HCT116 (cell line): ENCODE measurements at regions not wholly inside any gene's neighbourhood (a gene's known extent, or its start where the extent isn't known, plus 50 kb on each side); places are given as distances from the start of the nearest gene placed in this dataset.

Experiments used
- ATAC-seq: fragments of 200-7000 bp; cut with Tn5 transposase; 2 replicates; pipeline ENCODE4 v1.9.1; 2020; ENCODE audit warnings: mild to moderate bottlenecking, moderate library complexity
- BruUV-seq: library from RNA; stranded (reverse); fragments of 400-500 nt; replicated peaks from 2 replicates; lab custom pipeline; 2021; lab: Mats Ljungman, UMichigan
- CTCF ChIA-PET: fragments of 300-600 bp; sonication (Branson Sonifier 250); formaldehyde crosslinking; loops from one replicate; lab custom pipeline; 2021; ENCODE audit warnings: antibody characterized with exemption; lab: Charles Lee
- POLR2A ChIA-PET: fragments of 300-600, 350-600 bp; sonication (Branson Sonifier 250); formaldehyde crosslinking; loops from one replicate; lab custom pipeline; 2021; ENCODE audit warnings: antibody characterized with exemption; lab: Charles Lee
- RAD21 ChIA-PET, 2 experiments: fragments of 300-600 bp; sonication (Branson Sonifier 250); formaldehyde crosslinking; loops; one replicate each; lab custom pipeline; 2023; ENCODE audit warnings: low total read pairs in 2 of 2; ENCODE audit not compliant: uncharacterized antibody in 2 of 2, unreplicated experiment in 2 of 2, low non-redundant PET in 1 of 2; lab: Charles Lee
- DNase-seq: peaks from one replicate; pipeline ENCODE4 v3.0.0-alpha.2; 2010; ENCODE audit warnings: low read depth, low spot score
- H2AFZ ChIP-seq: fragments of 200-600 bp; shearing (Covaris generic), sonication (generic); 2 replicates; pipeline ENCODE4 v1.6.1; 2017; ENCODE audit warnings: low read depth, mixed run types, mixed read lengths, antibody characterized with exemption, low read length; ENCODE audit not compliant: poor library complexity, severe bottlenecking
- H3K27ac ChIP-seq: 2 replicates; pipeline ENCODE4 v1.5.1; 2012; ENCODE audit warnings: low read depth, low read length
- H3K27me3 ChIP-seq: fragments of 200-600 bp; sonication (generic); 2 replicates; pipeline ENCODE4 v1.6.1; 2016; ENCODE audit warnings: mixed run types, low read length, mixed read lengths; ENCODE audit not compliant: insufficient read depth
- H3K36me3 ChIP-seq, 2 experiments: fragments of 200-500 bp in 1 of 2; fragments of 200-600 bp in 1 of 2; sonication (Bioruptor generic) in 1 of 2; sonication (generic) in 1 of 2; 2 replicates each; pipeline versions ENCODE4 v1.5.1 to v1.6.1; 2014 to 2016; ENCODE audit warnings: low read length in 2 of 2, inconsistent platforms in 1 of 2, mixed read lengths in 1 of 2, mixed run types in 1 of 2; ENCODE audit not compliant: insufficient read depth in 2 of 2, control insufficient read depth in 1 of 2
- H3K4me1 ChIP-seq, 2 experiments: fragments of 200-600 bp in 1 of 2; sonication (generic) in 1 of 2; 2 replicates each; pipeline versions ENCODE4 v1.5.1 to v1.6.1; 2012 to 2017; ENCODE audit warnings: low read length in 2 of 2, inconsistent platforms in 1 of 2, mild to moderate bottlenecking in 1 of 2, mixed read lengths in 1 of 2, mixed run types in 1 of 2, moderate library complexity in 1 of 2; ENCODE audit not compliant: insufficient read depth in 2 of 2, control insufficient read depth in 1 of 2
- H3K4me2 ChIP-seq: fragments of 200-600 bp; sonication (generic); 2 replicates; pipeline ENCODE4 v1.6.1; 2017; ENCODE audit warnings: mixed run types, low read length, mixed read lengths
- H3K4me3 ChIP-seq, 2 experiments: fragments of 200-600 bp in 1 of 2; sonication (generic) in 1 of 2; replicated peaks in 1 of 2; 2 replicates each; pipeline ENCODE4 v1.5.1; 2011 to 2016; ENCODE audit warnings: low read length in 2 of 2, control low read depth in 1 of 2, low read depth in 1 of 2, mild to moderate bottlenecking in 1 of 2, mixed read lengths in 1 of 2, mixed run types in 1 of 2
- H3K79me2 ChIP-seq: fragments of 200-600 bp; sonication (generic); 2 replicates; pipeline ENCODE4 v1.6.1; 2017; ENCODE audit warnings: mild to moderate bottlenecking, mixed run types, low read length, moderate library complexity, mixed read lengths; ENCODE audit not compliant: insufficient read depth
- H3K9ac ChIP-seq: fragments of 200-600 bp; sonication (generic); 2 replicates; pipeline ENCODE4 v1.6.1; 2016; ENCODE audit warnings: low read length, mixed read lengths
- H3K9me2 ChIP-seq: fragments of 200-600 bp; sonication (generic), shearing (Covaris generic); 2 replicates; pipeline ENCODE4 v1.6.1; 2017; ENCODE audit warnings: mixed run types, mild to moderate bottlenecking, moderate library complexity; ENCODE audit not compliant: insufficient read depth
- H3K9me3 ChIP-seq, 2 experiments: fragments of 200-500 bp in 1 of 2; fragments of 200-600 bp in 1 of 2; sonication (Bioruptor generic) in 1 of 2; sonication (generic) in 1 of 2; 2 replicates each; pipeline ENCODE4 v1.6.1; 2014 to 2017; ENCODE audit warnings: low read length in 2 of 2, mixed read lengths in 2 of 2, inconsistent platforms in 1 of 2, low read depth in 1 of 2, mild to moderate bottlenecking in 1 of 2, mixed run types in 1 of 2, moderate library complexity in 1 of 2; ENCODE audit not compliant: control insufficient read depth in 1 of 2, insufficient read depth in 1 of 2
- H4K20me1 ChIP-seq: fragments of 200-600 bp; sonication (generic), shearing (Covaris generic); 2 replicates; pipeline ENCODE4 v1.6.1; 2017; ENCODE audit warnings: mixed run types, mild to moderate bottlenecking, moderate library complexity; ENCODE audit not compliant: insufficient read depth
- CEBPB ChIP-seq: IDR thresholded peaks from 2 replicates; pipeline ENCODE4 v1.6.1; 2012; ENCODE audit warnings: low read depth
- EGR1 ChIP-seq: IDR thresholded peaks from 2 replicates; pipeline ENCODE4 v1.6.1; 2012; ENCODE audit warnings: low read depth
- ELF1 ChIP-seq: IDR thresholded peaks from 2 replicates; pipeline ENCODE4 v1.6.1; 2012; ENCODE audit warnings: low read depth, borderline replicate concordance
- EZH2 ChIP-seq: fragments of 200-600 bp; sonication (generic); IDR thresholded peaks from 2 replicates; pipeline ENCODE4 v1.6.1; 2017; ENCODE audit warnings: antibody characterized with exemption, mixed run types
- EZH2phosphoT487 ChIP-seq: fragments of 200-600 bp; IDR thresholded peaks from 2 replicates; pipeline ENCODE4 v1.6.1; 2018; ENCODE audit warnings: antibody characterized with exemption, borderline replicate concordance
- FOSL1 ChIP-seq: IDR thresholded peaks from 2 replicates; pipeline ENCODE4 v1.6.1; 2012; ENCODE audit warnings: low read depth
- JUND ChIP-seq: IDR thresholded peaks from 2 replicates; pipeline ENCODE4 v1.6.1; 2012
- POLR2AphosphoS5 ChIP-seq: IDR thresholded peaks from 2 replicates; pipeline ENCODE4 v1.6.1; 2011; ENCODE audit warnings: mild to moderate bottlenecking, low read depth, low read length, moderate library complexity
- SIN3A ChIP-seq: IDR thresholded peaks from 2 replicates; pipeline ENCODE4 v1.6.1; 2012; ENCODE audit warnings: low read depth
- SP1 ChIP-seq: IDR thresholded peaks from 2 replicates; pipeline ENCODE4 v1.6.1; 2012; ENCODE audit warnings: low read depth
- TCF7L2 ChIP-seq: IDR thresholded peaks from 2 replicates; pipeline ENCODE4 v1.7.0; 2011; ENCODE audit warnings: borderline replicate concordance, inconsistent platforms; ENCODE audit not compliant: insufficient read depth, insufficient read length; ENCODE audit errors: extremely low read depth
- YY1 ChIP-seq: IDR thresholded peaks from 2 replicates; pipeline ENCODE4 v1.6.1; 2011; ENCODE audit warnings: low read length, low read depth, moderate library complexity, mild to moderate bottlenecking; ENCODE audit not compliant: insufficient replicate concordance; ENCODE audit errors: extremely low read depth
- ZFX ChIP-seq: fragments of 450-650 bp; IDR thresholded peaks from 2 replicates; pipeline ENCODE4 v1.6.1; 2017
- ZNF274 ChIP-seq: fragments of 200-500 bp; sonication (Bioruptor generic); IDR thresholded peaks from 2 replicates; pipeline ENCODE4 v1.6.1; 2014; ENCODE audit warnings: mild to moderate bottlenecking, low read depth, low read length, inconsistent platforms
- intact Hi-C: fragments of 100-400 bp; cut with micrococcal nuclease; formaldehyde crosslinking; loops from 2 replicates; pipeline ENCODE4 v1.10.0; 2022
- TF ChIP-seq, protein P1 (sequence below), 3 experiments: fragments of 200-600 bp in 1 of 3; sonication (generic) in 1 of 3; IDR thresholded peaks in 2 of 3; conservative IDR thresholded peaks in 1 of 3; 2 replicates each; pipeline ENCODE4 v1.5.1; 2012 to 2017; ENCODE audit warnings: low read depth in 2 of 3, low read length in 2 of 3, antibody characterized with exemption in 1 of 3, borderline replicate concordance in 1 of 3, control low read depth in 1 of 3, mild to moderate bottlenecking in 1 of 3, mixed read lengths in 1 of 3, mixed run types in 1 of 3, moderate library complexity in 1 of 3; ENCODE audit not compliant: insufficient read depth in 1 of 3
- TF ChIP-seq, protein P2 (sequence below): IDR thresholded peaks from 2 replicates; pipeline ENCODE4 v1.6.1; 2012

DNA sequence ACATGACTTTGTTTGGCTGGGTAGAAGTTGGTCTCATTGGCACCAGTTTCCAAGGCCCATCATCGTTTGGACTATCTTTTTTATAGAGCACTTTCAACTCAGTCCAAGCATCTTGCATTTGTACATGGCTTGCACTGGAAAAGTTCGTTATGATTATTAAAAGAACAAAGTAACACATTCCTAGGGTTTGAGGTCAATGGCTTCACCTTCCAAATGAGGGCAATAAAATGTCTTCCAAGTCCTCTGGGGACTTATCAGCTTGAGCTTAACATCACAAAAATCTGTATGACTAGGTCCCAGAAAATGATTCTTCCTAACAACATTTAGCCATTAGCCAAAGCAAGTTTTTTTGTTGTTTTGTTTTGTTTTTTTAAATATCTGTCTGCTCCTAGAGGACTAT, 610.8 kb downstream of the LMO4 start:
- ChIA-PET CTCF (no interaction called here), POLR2A (no interaction called here), RAD21 (no interaction called here)
- Histone ChIP-seq H3K4me3 (no peak overlapping the region), H3K27me3 (no peaks in the 10 kb centered on the region), H3K36me3 (no peaks in the 10 kb centered on the region), H3K9me2 (no peaks in the 10 kb centered on the region), H3K4me2 (no peak overlapping the region), H2AFZ (no peak overlapping the region), H3K79me2 (no peaks in the 10 kb centered on the region), H3K9ac (no peak overlapping the region), H3K4me1 (no peaks in the 10 kb centered on the region), H3K9me3 (no peaks in the 10 kb centered on the region), H4K20me1 (no peaks in the 10 kb centered on the region), H3K27ac (no peak overlapping the region)
- ATAC-seq (no peak), DNase-seq (no peak)
- BruUV-seq: no TSS peak
- intact Hi-C loops: no loop called here
- TF ChIP-seq YY1 (no peak), EZH2phosphoT487 (no peak), ZFX (no peak), POLR2AphosphoS5 (no peak), TCF7L2 (no peak), EZH2 (no peak), ZNF274 (no peak), SP1 (no peak), EGR1 (no peak), JUND (no peak), SIN3A (no peak), ELF1 (no peak), FOSL1 (no peak), CEBPB (no peak)
- TF ChIP-seq, protein P1, sequence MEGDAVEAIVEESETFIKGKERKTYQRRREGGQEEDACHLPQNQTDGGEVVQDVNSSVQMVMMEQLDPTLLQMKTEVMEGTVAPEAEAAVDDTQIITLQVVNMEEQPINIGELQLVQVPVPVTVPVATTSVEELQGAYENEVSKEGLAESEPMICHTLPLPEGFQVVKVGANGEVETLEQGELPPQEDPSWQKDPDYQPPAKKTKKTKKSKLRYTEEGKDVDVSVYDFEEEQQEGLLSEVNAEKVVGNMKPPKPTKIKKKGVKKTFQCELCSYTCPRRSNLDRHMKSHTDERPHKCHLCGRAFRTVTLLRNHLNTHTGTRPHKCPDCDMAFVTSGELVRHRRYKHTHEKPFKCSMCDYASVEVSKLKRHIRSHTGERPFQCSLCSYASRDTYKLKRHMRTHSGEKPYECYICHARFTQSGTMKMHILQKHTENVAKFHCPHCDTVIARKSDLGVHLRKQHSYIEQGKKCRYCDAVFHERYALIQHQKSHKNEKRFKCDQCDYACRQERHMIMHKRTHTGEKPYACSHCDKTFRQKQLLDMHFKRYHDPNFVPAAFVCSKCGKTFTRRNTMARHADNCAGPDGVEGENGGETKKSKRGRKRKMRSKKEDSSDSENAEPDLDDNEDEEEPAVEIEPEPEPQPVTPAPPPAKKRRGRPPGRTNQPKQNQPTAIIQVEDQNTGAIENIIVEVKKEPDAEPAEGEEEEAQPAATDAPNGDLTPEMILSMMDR (IDR thresholded peaks at IDR 0.05 in 2 of 3, conservative IDR thresholded peaks at IDR 0.05 in 1 of 3; ENCODE audit: borderline replicate concordance in 1 of 3, insufficient read depth in 1 of 3, low read depth in 2 of 3, low read length in 2 of 3): no peak
- TF ChIP-seq, protein P2, sequence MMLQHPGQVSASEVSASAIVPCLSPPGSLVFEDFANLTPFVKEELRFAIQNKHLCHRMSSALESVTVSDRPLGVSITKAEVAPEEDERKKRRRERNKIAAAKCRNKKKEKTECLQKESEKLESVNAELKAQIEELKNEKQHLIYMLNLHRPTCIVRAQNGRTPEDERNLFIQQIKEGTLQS: no peak
